PC-3 (cell line): ENCODE measurements at regions not wholly inside any gene's neighbourhood (a gene's known extent, or its start where the extent isn't known, plus 50 kb on each side); places are given as distances from the start of the nearest gene placed in this dataset.

Experiments used
- EZH2phosphoT487 ChIP-seq: fragments of 300-600 bp; sonication (generic); IDR thresholded peaks from 2 replicates; pipeline ENCODE4 v1.6.1; 2018; ENCODE audit warnings: mild to moderate bottlenecking, antibody characterized with exemption, low read length, borderline replicate concordance
- TF ChIP-seq, protein P1 (sequence below): fragments of 300-600 bp; sonication (generic); conservative IDR thresholded peaks from 2 replicates; pipeline ENCODE4 v1.5.1; 2017; ENCODE audit warnings: antibody characterized with exemption, low read depth, mild to moderate bottlenecking, low read length

DNA sequence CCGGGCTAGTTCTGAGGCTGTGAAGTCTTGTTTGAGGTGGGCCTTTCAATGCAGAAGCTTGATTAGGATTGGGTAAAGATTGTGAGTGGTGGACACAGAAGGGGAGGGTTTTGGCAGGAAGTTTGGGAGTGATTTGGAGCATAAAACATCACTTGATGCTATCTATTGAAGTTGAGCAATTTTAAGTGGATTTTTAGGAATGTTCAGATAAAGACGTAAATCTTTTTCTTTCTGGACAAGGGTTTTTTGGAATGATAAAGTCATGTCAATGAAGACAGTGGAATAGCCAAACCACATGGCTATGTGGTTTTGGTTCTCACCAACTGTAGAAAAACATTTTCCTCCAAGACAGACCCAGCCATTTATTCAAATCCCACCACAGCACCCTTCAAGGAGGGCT, 111.2 kb upstream of the SNX19 start:
- no peak for TF ChIP-seq EZH2phosphoT487
- TF ChIP-seq, protein P1, sequence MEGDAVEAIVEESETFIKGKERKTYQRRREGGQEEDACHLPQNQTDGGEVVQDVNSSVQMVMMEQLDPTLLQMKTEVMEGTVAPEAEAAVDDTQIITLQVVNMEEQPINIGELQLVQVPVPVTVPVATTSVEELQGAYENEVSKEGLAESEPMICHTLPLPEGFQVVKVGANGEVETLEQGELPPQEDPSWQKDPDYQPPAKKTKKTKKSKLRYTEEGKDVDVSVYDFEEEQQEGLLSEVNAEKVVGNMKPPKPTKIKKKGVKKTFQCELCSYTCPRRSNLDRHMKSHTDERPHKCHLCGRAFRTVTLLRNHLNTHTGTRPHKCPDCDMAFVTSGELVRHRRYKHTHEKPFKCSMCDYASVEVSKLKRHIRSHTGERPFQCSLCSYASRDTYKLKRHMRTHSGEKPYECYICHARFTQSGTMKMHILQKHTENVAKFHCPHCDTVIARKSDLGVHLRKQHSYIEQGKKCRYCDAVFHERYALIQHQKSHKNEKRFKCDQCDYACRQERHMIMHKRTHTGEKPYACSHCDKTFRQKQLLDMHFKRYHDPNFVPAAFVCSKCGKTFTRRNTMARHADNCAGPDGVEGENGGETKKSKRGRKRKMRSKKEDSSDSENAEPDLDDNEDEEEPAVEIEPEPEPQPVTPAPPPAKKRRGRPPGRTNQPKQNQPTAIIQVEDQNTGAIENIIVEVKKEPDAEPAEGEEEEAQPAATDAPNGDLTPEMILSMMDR = no peak
